ENCODE measurements at regions not wholly inside any gene's neighbourhood (a gene's known extent, or its start where the extent isn't known, plus 50 kb on each side); places are given as distances from the start of the nearest gene placed in this dataset.
"Not testable (repeated sequence)": the region's sequence is repeated elsewhere in the genome, so short reads cannot be mapped to it uniquely, and the experiment has no call there.

- H3K27me3 Mint-ChIP-seq (ENCODE audit: low read depth): no peaks in the 10 kb centered on the region
- DNase-seq (no peak), ATAC-seq (no peak)
- ChIA-PET CTCF (no interaction called here), POLR2A (no interaction called here)
- H3K36me3 Mint-ChIP-seq (ENCODE audit: low read depth): no peaks in the 10 kb centered on the region
- peaks cover 1% of the 10 kb centered on the region for H3K9me3 Mint-ChIP-seq (ENCODE audit: insufficient read depth)
- H3K4me1 Mint-ChIP-seq (ENCODE audit: low read depth): no peaks in the 10 kb centered on the region
- no peak overlapping the region for H3K27ac Mint-ChIP-seq
- no peak overlapping the region for H3K4me3 Mint-ChIP-seq
These were observed 841.0 kb downstream of the FRK start for GRCh38 chr6:115219645-115220044.

DNA sequence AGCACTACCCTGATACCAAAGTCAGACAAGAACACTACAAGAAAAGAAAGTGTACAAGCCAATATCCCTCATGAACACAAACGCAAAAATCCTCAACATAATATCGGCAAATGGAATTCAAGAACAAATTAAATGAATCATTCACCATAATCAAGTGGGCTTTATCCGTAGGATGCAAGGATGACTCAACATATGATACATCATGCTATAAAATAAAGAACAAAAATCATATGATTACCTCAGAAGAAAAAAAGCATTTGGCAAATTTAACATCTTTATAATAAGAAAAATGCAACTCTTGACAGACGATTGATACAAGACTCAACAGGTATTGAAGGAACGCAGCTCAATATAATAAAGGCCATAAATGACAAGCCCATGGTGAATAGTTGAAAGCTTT is 843.9 kb downstream of the FRK start:
- H3K9me3 Mint-ChIP-seq (ENCODE audit: insufficient read depth): peaks cover 6% of the 10 kb centered on the region
- ATAC-seq (no peak), DNase-seq (no peak)
- H3K27me3 Mint-ChIP-seq (ENCODE audit: low read depth): no peaks in the 10 kb centered on the region
- ChIA-PET CTCF (no interaction called here), POLR2A (no interaction called here)
- H3K4me3 Mint-ChIP-seq: no peak overlapping the region
- H3K27ac Mint-ChIP-seq: no peak overlapping the region
- H3K36me3 Mint-ChIP-seq (ENCODE audit: low read depth): no peaks in the 10 kb centered on the region
- no peaks in the 10 kb centered on the region for H3K4me1 Mint-ChIP-seq (ENCODE audit: low read depth)

- ATAC-seq: no peak
- Mint-ChIP-seq H3K4me3 (no peak overlapping the region), H3K27ac (no peak overlapping the region), H3K4me1 (ENCODE audit: low read depth) (no peaks in the 10 kb centered on the region), H3K27me3 (ENCODE audit: low read depth) (no peaks in the 10 kb centered on the region), H3K9me3 (ENCODE audit: insufficient read depth) (peaks cover 16% of the 10 kb centered on the region), H3K36me3 (ENCODE audit: low read depth) (no peaks in the 10 kb centered on the region)
- POLR2A ChIA-PET: no interaction called here
- CTCF ChIA-PET: no interaction called here
- no peak for DNase-seq
These were observed 846.4 kb downstream of the FRK start for GRCh38 chr6:115214283-115214682.

- Mint-ChIP-seq H3K36me3 (ENCODE audit: low read depth) (no peaks in the 10 kb centered on the region), H3K27me3 (ENCODE audit: low read depth) (no peaks in the 10 kb centered on the region), H3K27ac (no peak overlapping the region), H3K4me1 (ENCODE audit: low read depth) (no peaks in the 10 kb centered on the region), H3K4me3 (no peak overlapping the region), H3K9me3 (ENCODE audit: insufficient read depth) (peaks cover 7% of the 10 kb centered on the region)
- ATAC-seq (no peak), DNase-seq (no peak)
- ChIA-PET POLR2A (no interaction called here), CTCF (no interaction called here)
These were observed 857.3 kb downstream of the FRK start for GRCh38 chr6:115203381-115203780.

DNA sequence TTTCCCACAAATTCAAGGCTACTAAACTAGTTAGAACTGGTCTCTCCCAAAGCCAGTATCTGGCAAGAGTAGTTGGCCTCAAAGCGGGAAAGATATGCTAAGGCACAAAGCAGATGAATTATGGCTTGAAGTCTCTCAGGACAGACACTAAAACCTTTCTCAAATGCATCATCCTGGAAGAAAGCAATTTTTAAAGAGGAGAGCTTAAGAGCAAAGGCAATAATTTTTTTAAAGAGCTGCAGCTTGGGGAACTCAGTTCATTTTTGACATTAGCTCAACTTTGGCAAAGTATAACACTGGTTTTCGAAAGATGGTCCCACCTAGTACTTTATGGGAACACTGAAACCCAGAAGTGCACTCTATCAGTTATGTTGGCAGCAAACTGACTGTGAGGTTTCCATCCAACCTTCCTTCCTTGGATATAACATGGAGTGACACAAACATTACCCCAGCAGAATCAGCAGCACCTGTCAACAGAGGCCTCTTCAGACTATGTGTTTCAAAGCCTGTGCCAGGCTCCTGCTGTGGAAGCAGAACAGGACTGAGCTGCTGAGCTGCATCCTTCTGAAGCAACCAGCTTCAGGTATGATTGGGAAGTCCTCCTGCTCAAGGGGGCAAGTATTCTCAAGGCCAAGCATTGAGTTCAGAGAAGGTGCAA is 852.3 kb upstream of the HS3ST5 start:
- no peak overlapping the region for H3K4me3 Mint-ChIP-seq
- POLR2A ChIA-PET: no interaction called here
- CTCF ChIA-PET: no interaction called here

DNA sequence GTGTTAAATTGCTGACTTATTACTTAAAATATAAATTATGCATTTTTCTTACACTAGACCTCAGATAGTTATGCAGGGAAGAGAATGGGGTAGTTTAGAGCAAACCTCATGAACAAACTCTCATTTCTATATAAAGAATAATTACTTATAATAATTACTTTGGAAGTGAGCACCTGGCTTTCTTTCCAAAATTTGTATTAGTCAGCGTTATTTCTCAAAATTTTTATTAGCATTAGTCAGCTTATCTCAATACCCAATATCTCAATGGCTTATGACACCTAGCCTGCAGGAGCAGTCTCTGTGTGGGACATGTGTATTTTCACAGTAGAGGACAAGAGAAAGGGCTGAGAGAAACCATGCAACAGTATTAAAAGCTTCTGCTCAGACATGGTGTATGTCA is 849.2 kb upstream of the HS3ST5 start:
- no peak overlapping the region for H3K27ac Mint-ChIP-seq
- H3K4me1 Mint-ChIP-seq (ENCODE audit: low read depth): no peaks in the 10 kb centered on the region
- H3K36me3 Mint-ChIP-seq (ENCODE audit: low read depth): no peaks in the 10 kb centered on the region
- DNase-seq: no peak
- no peaks in the 10 kb centered on the region for H3K27me3 Mint-ChIP-seq (ENCODE audit: low read depth)
- ChIA-PET POLR2A (no interaction called here), CTCF (no interaction called here)
- peaks cover 4% of the 10 kb centered on the region for H3K9me3 Mint-ChIP-seq (ENCODE audit: insufficient read depth)
- H3K4me3 Mint-ChIP-seq: no peak overlapping the region
- ATAC-seq: no peak

More for the DNA sequence above, 852.3 kb upstream of the HS3ST5 start:
- Mint-ChIP-seq H3K36me3 (ENCODE audit: low read depth) (no peaks in the 10 kb centered on the region), H3K27me3 (ENCODE audit: low read depth) (no peaks in the 10 kb centered on the region), H3K4me1 (ENCODE audit: low read depth) (no peaks in the 10 kb centered on the region), H3K27ac (no peak overlapping the region), H3K9me3 (ENCODE audit: insufficient read depth) (peaks cover 7% of the 10 kb centered on the region)
- ATAC-seq (no peak), DNase-seq (no peak)

- no peak overlapping the region for H3K4me3 Mint-ChIP-seq
- no peaks in the 10 kb centered on the region for H3K27me3 Mint-ChIP-seq (ENCODE audit: low read depth)
- no peak for DNase-seq
- peaks cover 4% of the 10 kb centered on the region for H3K9me3 Mint-ChIP-seq (ENCODE audit: insufficient read depth)
- POLR2A ChIA-PET: no interaction called here
- H3K27ac Mint-ChIP-seq: no peak overlapping the region
- no peaks in the 10 kb centered on the region for H3K36me3 Mint-ChIP-seq (ENCODE audit: low read depth)
- no peak for ATAC-seq
- CTCF ChIA-PET: no interaction called here
- no peaks in the 10 kb centered on the region for H3K4me1 Mint-ChIP-seq (ENCODE audit: low read depth)
These were observed 847.7 kb upstream of the HS3ST5 start for GRCh38 chr6:115190534-115190933.

DNA sequence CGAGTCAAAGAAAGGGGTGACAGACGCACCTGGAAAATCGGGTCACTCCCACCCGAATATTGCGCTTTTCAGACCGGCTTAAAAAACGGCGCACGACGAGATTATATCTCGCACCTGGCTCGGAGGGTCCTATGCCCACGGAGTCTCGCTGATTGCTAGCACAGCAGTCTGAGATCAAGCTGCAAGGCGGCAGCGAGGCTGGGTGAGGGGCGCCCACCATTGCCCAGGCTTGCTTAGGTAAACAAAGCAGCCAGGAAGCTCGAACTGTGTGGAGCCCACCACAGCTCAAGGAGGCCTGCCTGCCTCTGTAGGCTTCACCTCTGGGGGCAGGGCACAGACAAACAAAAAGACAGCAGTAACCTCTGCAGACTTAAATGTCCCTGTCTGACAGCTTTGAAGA is 832.6 kb upstream of the HS3ST5 start:
- H3K27me3 Mint-ChIP-seq (ENCODE audit: low read depth); H3K27ac Mint-ChIP-seq; CTCF ChIA-PET; H3K4me1 Mint-ChIP-seq (ENCODE audit: low read depth); H3K9me3 Mint-ChIP-seq (ENCODE audit: insufficient read depth); POLR2A ChIA-PET; H3K4me3 Mint-ChIP-seq; DNase-seq; ATAC-seq; H3K36me3 Mint-ChIP-seq (ENCODE audit: low read depth): not testable (repeated sequence)

DNA sequence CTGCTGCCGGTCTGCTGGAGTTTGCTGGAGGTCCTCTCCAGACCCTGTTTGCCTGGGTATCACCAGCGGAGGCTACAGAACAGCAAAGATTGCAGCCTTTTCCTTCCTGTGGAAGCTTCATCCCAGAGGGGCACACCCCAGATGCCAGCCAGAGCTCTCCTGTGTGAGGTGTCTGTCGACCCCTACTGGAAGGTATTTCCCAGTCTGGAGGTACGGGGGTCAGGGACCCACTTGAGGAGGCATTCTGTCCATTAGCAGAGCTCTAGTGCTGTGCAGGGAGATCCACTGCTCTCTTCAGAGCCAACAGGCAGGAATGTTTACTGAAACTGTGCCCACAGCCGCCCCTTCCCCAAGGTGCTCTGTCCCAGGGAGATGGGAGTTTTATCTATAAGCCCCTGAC is 823.1 kb upstream of the HS3ST5 start:
- H3K4me3 Mint-ChIP-seq; H3K27me3 Mint-ChIP-seq (ENCODE audit: low read depth); H3K4me1 Mint-ChIP-seq (ENCODE audit: low read depth); H3K27ac Mint-ChIP-seq; CTCF ChIA-PET; H3K36me3 Mint-ChIP-seq (ENCODE audit: low read depth); H3K9me3 Mint-ChIP-seq (ENCODE audit: insufficient read depth); ATAC-seq; POLR2A ChIA-PET; DNase-seq: not testable (repeated sequence)

DNA sequence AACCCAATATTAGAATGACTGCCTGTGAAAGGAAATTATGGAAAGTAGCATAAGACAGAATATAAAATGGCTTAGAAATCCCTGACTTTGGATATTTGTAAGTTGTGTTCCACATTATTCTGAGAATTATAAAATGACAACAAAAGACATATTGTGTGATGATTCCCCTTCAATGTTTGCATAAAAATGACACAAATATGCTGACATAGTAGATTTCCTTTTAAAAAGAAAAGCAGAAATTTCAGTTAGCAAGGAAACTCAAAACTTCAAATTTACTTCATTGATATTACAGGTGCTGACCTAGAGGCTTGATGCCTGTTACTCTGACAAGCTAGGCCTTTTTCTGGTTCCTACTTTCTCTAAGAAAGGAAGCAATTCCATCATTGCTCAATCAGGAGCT is 816.9 kb upstream of the HS3ST5 start:
- CTCF ChIA-PET: no interaction called here
- POLR2A ChIA-PET: no interaction called here
- Mint-ChIP-seq H3K4me1 (ENCODE audit: low read depth) (no peaks in the 10 kb centered on the region), H3K4me3 (no peak overlapping the region), H3K9me3 (ENCODE audit: insufficient read depth) (peaks cover 13% of the 10 kb centered on the region), H3K27me3 (ENCODE audit: low read depth) (no peaks in the 10 kb centered on the region), H3K27ac (no peak overlapping the region), H3K36me3 (ENCODE audit: low read depth) (no peaks in the 10 kb centered on the region)
- DNase-seq (no peak), ATAC-seq (no peak)

DNA sequence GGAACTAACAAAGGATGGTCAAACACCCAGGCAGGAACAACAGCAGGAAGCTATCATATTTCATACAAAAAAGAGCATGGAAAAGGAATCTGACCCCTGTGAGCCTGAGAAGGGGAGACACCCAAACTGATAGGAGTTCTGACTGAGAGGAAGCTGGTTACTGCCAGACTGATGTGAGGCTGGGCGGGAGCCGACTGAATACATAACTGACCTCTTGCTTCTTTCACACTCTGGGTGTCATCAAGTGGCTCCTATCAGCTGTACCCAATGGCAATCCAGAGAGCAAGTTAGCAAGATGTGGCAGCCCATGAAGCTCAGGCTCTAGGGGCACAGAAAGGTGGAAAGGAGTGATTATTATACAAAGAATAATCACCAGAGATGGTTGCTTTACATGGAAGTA is 795.1 kb upstream of the HS3ST5 start:
- no peaks in the 10 kb centered on the region for H3K36me3 Mint-ChIP-seq (ENCODE audit: low read depth)
- H3K27me3 Mint-ChIP-seq (ENCODE audit: low read depth): no peaks in the 10 kb centered on the region
- POLR2A ChIA-PET: no interaction called here
- H3K27ac Mint-ChIP-seq: no peak overlapping the region
- DNase-seq: no peak
- H3K4me3 Mint-ChIP-seq: no peak overlapping the region
- ATAC-seq: no peak
- CTCF ChIA-PET: no interaction called here
- H3K4me1 Mint-ChIP-seq (ENCODE audit: low read depth): no peaks in the 10 kb centered on the region
- peaks cover 4% of the 10 kb centered on the region for H3K9me3 Mint-ChIP-seq (ENCODE audit: insufficient read depth)

DNA sequence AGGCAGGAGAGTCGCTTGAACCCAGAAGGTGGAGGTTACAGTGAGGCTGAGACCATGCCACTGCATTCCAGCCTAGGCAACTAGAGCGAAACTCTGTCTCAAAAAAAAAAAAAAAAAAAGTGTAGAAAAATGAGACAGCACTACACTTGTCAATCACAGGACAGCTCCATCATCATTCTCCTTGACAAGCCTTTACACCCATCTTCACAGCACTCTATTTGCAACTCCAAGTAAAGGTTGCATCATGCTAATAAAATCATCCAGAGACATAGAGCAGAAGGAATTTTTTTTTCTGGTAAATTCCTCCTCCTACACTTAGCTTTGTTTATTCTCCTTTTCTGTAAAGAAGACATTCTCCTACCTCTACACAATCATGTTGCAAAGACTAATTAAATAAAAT is 791.0 kb upstream of the HS3ST5 start:
- POLR2A ChIA-PET: no interaction called here
- H3K4me1 Mint-ChIP-seq (ENCODE audit: low read depth): no peaks in the 10 kb centered on the region
- no peak for ATAC-seq
- no peaks in the 10 kb centered on the region for H3K27me3 Mint-ChIP-seq (ENCODE audit: low read depth)
- DNase-seq: no peak
- no peaks in the 10 kb centered on the region for H3K9me3 Mint-ChIP-seq (ENCODE audit: insufficient read depth)
- H3K4me3 Mint-ChIP-seq: no peak overlapping the region
- CTCF ChIA-PET: no interaction called here
- H3K27ac Mint-ChIP-seq: no peak overlapping the region
- no peaks in the 10 kb centered on the region for H3K36me3 Mint-ChIP-seq (ENCODE audit: low read depth)

- H3K4me3 Mint-ChIP-seq: no peak overlapping the region
- no peaks in the 10 kb centered on the region for H3K4me1 Mint-ChIP-seq (ENCODE audit: low read depth)
- ChIA-PET POLR2A (no interaction called here), CTCF (no interaction called here)
- DNase-seq (no peak), ATAC-seq (no peak)
- H3K36me3 Mint-ChIP-seq (ENCODE audit: low read depth): no peaks in the 10 kb centered on the region
- H3K27ac Mint-ChIP-seq: no peak overlapping the region
- H3K27me3 Mint-ChIP-seq (ENCODE audit: low read depth): no peaks in the 10 kb centered on the region
- H3K9me3 Mint-ChIP-seq (ENCODE audit: insufficient read depth): no peaks in the 10 kb centered on the region
These were observed 789.1 kb upstream of the HS3ST5 start for GRCh38 chr6:115131709-115132490.

All from activated CD8-positive, alpha-beta T cell treated with anti-CD3 and anti-CD28 coated beads, Interleukin-2, amount 10 ng/mL, durations not matched to agents 7 days and 5 days (primary cell).